Suprapubic skin (tissue), 4 donors: ENCODE measurements at regions not wholly inside any gene's neighbourhood (a gene's known extent, or its start where the extent isn't known, plus 50 kb on each side); places are given as distances from the start of the nearest gene placed in this dataset.

Source experiments
- EP300 ChIP-seq: sonication (generic); formaldehyde crosslinking; IDR thresholded peaks from one replicate; pipeline ENCODE4 v1.6.1; 2017; ENCODE audit warnings: antibody characterized with exemption
- POLR2A ChIP-seq, 2 donors: fragments of 450-650 bp; IDR thresholded peaks; one replicate each; pipeline ENCODE4 v1.6.1; 2017; ENCODE audit warnings: antibody characterized with exemption in 2 of 2, mild to moderate bottlenecking in 2 of 2, moderate library complexity in 2 of 2
- POLR2AphosphoS5 ChIP-seq, 3 donors: sonication (generic); formaldehyde crosslinking; IDR thresholded peaks; one replicate each; pipeline ENCODE4 v1.6.1; 2017; ENCODE audit warnings: antibody characterized with exemption in 3 of 3
- TF ChIP-seq, protein P1 (sequence below), 2 donors: fragments of 200-600 bp in 1 of 2; fragments of 450-650 bp in 1 of 2; sonication (generic) in 1 of 2; IDR thresholded peaks; one replicate each; pipeline ENCODE4 v1.5.1; 2016 to 2019; ENCODE audit warnings: antibody characterized with exemption in 2 of 2, mild to moderate bottlenecking in 1 of 2, moderate library complexity in 1 of 2

GRCh38 chr3:35544976-35545375, 94.3 kb upstream of the ARPP21 start:
- TF ChIP-seq, protein P1, sequence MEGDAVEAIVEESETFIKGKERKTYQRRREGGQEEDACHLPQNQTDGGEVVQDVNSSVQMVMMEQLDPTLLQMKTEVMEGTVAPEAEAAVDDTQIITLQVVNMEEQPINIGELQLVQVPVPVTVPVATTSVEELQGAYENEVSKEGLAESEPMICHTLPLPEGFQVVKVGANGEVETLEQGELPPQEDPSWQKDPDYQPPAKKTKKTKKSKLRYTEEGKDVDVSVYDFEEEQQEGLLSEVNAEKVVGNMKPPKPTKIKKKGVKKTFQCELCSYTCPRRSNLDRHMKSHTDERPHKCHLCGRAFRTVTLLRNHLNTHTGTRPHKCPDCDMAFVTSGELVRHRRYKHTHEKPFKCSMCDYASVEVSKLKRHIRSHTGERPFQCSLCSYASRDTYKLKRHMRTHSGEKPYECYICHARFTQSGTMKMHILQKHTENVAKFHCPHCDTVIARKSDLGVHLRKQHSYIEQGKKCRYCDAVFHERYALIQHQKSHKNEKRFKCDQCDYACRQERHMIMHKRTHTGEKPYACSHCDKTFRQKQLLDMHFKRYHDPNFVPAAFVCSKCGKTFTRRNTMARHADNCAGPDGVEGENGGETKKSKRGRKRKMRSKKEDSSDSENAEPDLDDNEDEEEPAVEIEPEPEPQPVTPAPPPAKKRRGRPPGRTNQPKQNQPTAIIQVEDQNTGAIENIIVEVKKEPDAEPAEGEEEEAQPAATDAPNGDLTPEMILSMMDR (IDR thresholded peaks at IDR 0.05), result no peak
- no peak for TF ChIP-seq POLR2A (IDR thresholded peaks at IDR 0.05)
- no peak for TF ChIP-seq EP300
- TF ChIP-seq POLR2AphosphoS5 (IDR thresholded peaks at IDR 0.05), result no peak
